ENCODE measurements at regions not wholly inside any gene's neighbourhood (a gene's known extent, or its start where the extent isn't known, plus 50 kb on each side); places are given as distances from the start of the nearest gene placed in this dataset.

GRCh38 chr3:144665567-144666053 is 694.0 kb downstream of the DIPK2A start:
- Mint-ChIP-seq H3K9me3 (peaks cover 26% of the 10 kb centered on the region), H3K36me3 (ENCODE audit: low read depth) (no peaks in the 10 kb centered on the region), H3K4me1 (no peaks in the 10 kb centered on the region), H3K27ac (no peak overlapping the region), H3K4me3 (no peak overlapping the region), H3K27me3 (ENCODE audit: low read depth) (no peaks in the 10 kb centered on the region)
- TF ChIP-seq CTCF (IDR thresholded peaks at IDR 0.05; ENCODE audit: unreplicated experiment in 3 of 3), result no peak

- peaks cover 15% of the 10 kb centered on the region for H3K9me3 Mint-ChIP-seq
- H3K4me1 Mint-ChIP-seq, result no peaks in the 10 kb centered on the region
- H3K36me3 Mint-ChIP-seq (ENCODE audit: low read depth), result no peaks in the 10 kb centered on the region
- H3K27ac Mint-ChIP-seq, result no peak overlapping the region
- no peak overlapping the region for H3K4me3 Mint-ChIP-seq
- no peaks in the 10 kb centered on the region for H3K27me3 Mint-ChIP-seq (ENCODE audit: low read depth)
- no peak for TF ChIP-seq CTCF (IDR thresholded peaks at IDR 0.05; ENCODE audit: unreplicated experiment in 3 of 3)
Measured at GRCh38 chr3:144670571-144670970, 698.9 kb downstream of the DIPK2A start.

GRCh38 chr3:144677103-144677502 is 705.5 kb downstream of the DIPK2A start:
- Mint-ChIP-seq H3K27ac (no peak overlapping the region), H3K27me3 (ENCODE audit: low read depth) (no peaks in the 10 kb centered on the region), H3K9me3 (no peaks in the 10 kb centered on the region), H3K36me3 (ENCODE audit: low read depth) (no peaks in the 10 kb centered on the region), H3K4me1 (peaks cover 4% of the 10 kb centered on the region), H3K4me3 (no peak overlapping the region)
- no peak for TF ChIP-seq CTCF (IDR thresholded peaks at IDR 0.05; ENCODE audit: unreplicated experiment in 3 of 3)

- Mint-ChIP-seq H3K4me1 (no peaks in the 10 kb centered on the region), H3K4me3 (no peak overlapping the region), H3K36me3 (ENCODE audit: low read depth) (no peaks in the 10 kb centered on the region), H3K27ac (no peak overlapping the region), H3K9me3 (peaks cover 6% of the 10 kb centered on the region), H3K27me3 (ENCODE audit: low read depth) (no peaks in the 10 kb centered on the region)
- TF ChIP-seq CTCF (IDR thresholded peaks at IDR 0.05; ENCODE audit: unreplicated experiment in 3 of 3), result no peak
Measured at GRCh38 chr3:144683065-144683464, 711.4 kb downstream of the DIPK2A start.

- H3K27ac Mint-ChIP-seq, result no peak overlapping the region
- no peaks in the 10 kb centered on the region for H3K36me3 Mint-ChIP-seq (ENCODE audit: low read depth)
- no peaks in the 10 kb centered on the region for H3K27me3 Mint-ChIP-seq (ENCODE audit: low read depth)
- H3K9me3 Mint-ChIP-seq, result peaks cover 14% of the 10 kb centered on the region
- H3K4me3 Mint-ChIP-seq, result no peak overlapping the region
- no peak for TF ChIP-seq CTCF (IDR thresholded peaks at IDR 0.05; ENCODE audit: unreplicated experiment in 3 of 3)
- no peaks in the 10 kb centered on the region for H3K4me1 Mint-ChIP-seq
Measured at GRCh38 chr3:144687862-144688261, 716.2 kb downstream of the DIPK2A start.

- no peaks in the 10 kb centered on the region for H3K4me1 Mint-ChIP-seq
- H3K9me3 Mint-ChIP-seq, result peaks cover 19% of the 10 kb centered on the region
- TF ChIP-seq CTCF (IDR thresholded peaks at IDR 0.05; ENCODE audit: unreplicated experiment in 3 of 3), result no peak
- no peak overlapping the region for H3K27ac Mint-ChIP-seq
- no peaks in the 10 kb centered on the region for H3K27me3 Mint-ChIP-seq (ENCODE audit: low read depth)
- H3K4me3 Mint-ChIP-seq, result no peak overlapping the region
- no peaks in the 10 kb centered on the region for H3K36me3 Mint-ChIP-seq (ENCODE audit: low read depth)
Measured at GRCh38 chr3:144692488-144692887, 720.9 kb downstream of the DIPK2A start.
